SU-DHL-6 (cell line): ENCODE measurements at regions not wholly inside any gene's neighbourhood (a gene's known extent, or its start where the extent isn't known, plus 50 kb on each side); places are given as distances from the start of the nearest gene placed in this dataset.

ENCODE experiments used
- EZH2phosphoT487 ChIP-seq: fragments of 200-600 bp; sonication (generic), shearing (Covaris generic); conservative IDR thresholded peaks from 2 replicates; pipeline ENCODE4 v1.6.1; 2018; ENCODE audit warnings: mild to moderate bottlenecking, antibody characterized with exemption, low read length, moderate library complexity, mixed read lengths
- TF ChIP-seq, protein P1 (sequence below): fragments of 200-600 bp; sonication (generic); IDR thresholded peaks from one replicate; pipeline ENCODE4 v1.5.1; 2017; ENCODE audit warnings: antibody characterized with exemption, mild to moderate bottlenecking, low read length, moderate library complexity; ENCODE audit not compliant: insufficient read depth, poor library complexity, severe bottlenecking

DNA sequence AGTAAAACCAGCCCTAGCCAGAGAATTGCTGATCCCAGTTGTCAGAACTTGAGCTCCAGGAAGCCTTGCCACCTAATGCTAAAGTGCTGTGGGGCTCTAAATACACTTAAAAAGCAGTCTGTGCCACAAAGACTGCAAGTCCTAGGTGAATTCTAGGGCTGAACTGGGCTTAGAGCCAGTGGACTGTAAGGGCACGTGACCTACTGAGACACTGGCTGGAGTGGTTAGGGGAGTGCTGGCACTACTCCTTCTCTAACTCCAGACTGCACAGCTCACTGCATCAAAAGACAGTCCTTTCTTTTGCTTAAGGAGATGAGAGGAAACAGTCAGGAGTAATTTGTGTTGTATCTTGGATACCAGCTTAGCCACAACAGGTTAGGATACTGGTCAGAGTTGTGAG lies 1240.2 kb downstream of the FAM133A start:
- TF ChIP-seq, protein P1, sequence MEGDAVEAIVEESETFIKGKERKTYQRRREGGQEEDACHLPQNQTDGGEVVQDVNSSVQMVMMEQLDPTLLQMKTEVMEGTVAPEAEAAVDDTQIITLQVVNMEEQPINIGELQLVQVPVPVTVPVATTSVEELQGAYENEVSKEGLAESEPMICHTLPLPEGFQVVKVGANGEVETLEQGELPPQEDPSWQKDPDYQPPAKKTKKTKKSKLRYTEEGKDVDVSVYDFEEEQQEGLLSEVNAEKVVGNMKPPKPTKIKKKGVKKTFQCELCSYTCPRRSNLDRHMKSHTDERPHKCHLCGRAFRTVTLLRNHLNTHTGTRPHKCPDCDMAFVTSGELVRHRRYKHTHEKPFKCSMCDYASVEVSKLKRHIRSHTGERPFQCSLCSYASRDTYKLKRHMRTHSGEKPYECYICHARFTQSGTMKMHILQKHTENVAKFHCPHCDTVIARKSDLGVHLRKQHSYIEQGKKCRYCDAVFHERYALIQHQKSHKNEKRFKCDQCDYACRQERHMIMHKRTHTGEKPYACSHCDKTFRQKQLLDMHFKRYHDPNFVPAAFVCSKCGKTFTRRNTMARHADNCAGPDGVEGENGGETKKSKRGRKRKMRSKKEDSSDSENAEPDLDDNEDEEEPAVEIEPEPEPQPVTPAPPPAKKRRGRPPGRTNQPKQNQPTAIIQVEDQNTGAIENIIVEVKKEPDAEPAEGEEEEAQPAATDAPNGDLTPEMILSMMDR: no peak
- no peak for TF ChIP-seq EZH2phosphoT487
